ENCODE measurements at regions not wholly inside any gene's neighbourhood (a gene's known extent, or its start where the extent isn't known, plus 50 kb on each side); places are given as distances from the start of the nearest gene placed in this dataset.
"Not testable (repeated sequence)": the region's sequence is repeated elsewhere in the genome, so short reads cannot be mapped to it uniquely, and the experiment has no call there.

- POLR2A ChIA-PET (ENCODE audit: low non-redundant PET); H3K27ac ChIP-seq (ENCODE audit: low read depth, low read length, poor library complexity, severe bottlenecking); BruUV-seq (replicated peaks): not testable (repeated sequence)
These were observed 76.8 kb upstream of the NBPF11 start for GRCh38 chr1:148228846-148229245.

GRCh38 chr1:148222399-148223159 is 70.5 kb upstream of the NBPF11 start:
- H3K36me3 ChIP-seq (ENCODE audit: insufficient read depth, low read length, poor library complexity, severe bottlenecking); H3K9me3 ChIP-seq (ENCODE audit: low read depth, low read length, poor library complexity, severe bottlenecking); CTCF ChIA-PET; H3K4me1 ChIP-seq (ENCODE audit: insufficient read depth, low read length, poor library complexity, severe bottlenecking); DNase-seq (ENCODE audit: low spot score); intact Hi-C loops (cut with micrococcal nuclease; ENCODE audit: unreplicated experiment); H3K4me3 ChIP-seq (ENCODE audit: low read depth, low read length, poor library complexity, severe bottlenecking); H3K27me3 ChIP-seq (replicated peaks; ENCODE audit: insufficient read depth, low read depth, low read length, poor library complexity); BruUV-seq (replicated peaks); H3K27ac ChIP-seq (ENCODE audit: low read depth, low read length, poor library complexity, severe bottlenecking); POLR2A ChIA-PET (ENCODE audit: low non-redundant PET): not testable (repeated sequence)

More at GRCh38 chr1:148228846-148229245, 76.8 kb upstream of the NBPF11 start:
- H3K4me1 ChIP-seq (ENCODE audit: insufficient read depth, low read length, poor library complexity, severe bottlenecking); CTCF ChIA-PET; H3K4me3 ChIP-seq (ENCODE audit: low read depth, low read length, poor library complexity, severe bottlenecking); DNase-seq (ENCODE audit: low spot score); H3K27me3 ChIP-seq (replicated peaks; ENCODE audit: insufficient read depth, low read depth, low read length, poor library complexity); intact Hi-C loops (cut with micrococcal nuclease; ENCODE audit: unreplicated experiment); H3K36me3 ChIP-seq (ENCODE audit: insufficient read depth, low read length, poor library complexity, severe bottlenecking); H3K9me3 ChIP-seq (ENCODE audit: low read depth, low read length, poor library complexity, severe bottlenecking): not testable (repeated sequence)

DNA sequence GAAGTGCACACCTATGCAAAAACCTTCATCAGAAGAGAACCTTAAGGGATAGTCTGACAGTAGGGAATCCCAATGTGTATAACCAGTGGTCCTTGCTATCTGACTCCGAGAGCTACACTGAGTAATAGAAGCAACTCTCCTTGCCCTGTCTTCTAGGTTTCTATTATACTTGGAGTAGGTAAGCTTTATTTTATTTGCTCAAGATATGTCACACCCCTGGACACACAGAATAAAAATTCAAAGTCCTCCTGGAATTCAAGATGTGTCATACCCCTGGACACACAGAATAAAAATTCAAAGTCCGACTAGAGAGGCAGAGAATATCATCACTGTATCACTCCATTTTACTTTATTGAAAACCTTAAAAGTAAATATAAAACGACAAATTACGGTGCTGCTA is 69.5 kb upstream of the NBPF11 start:
- H3K27ac ChIP-seq (ENCODE audit: low read depth, low read length, poor library complexity, severe bottlenecking); POLR2A ChIA-PET (ENCODE audit: low non-redundant PET); H3K4me3 ChIP-seq (ENCODE audit: low read depth, low read length, poor library complexity, severe bottlenecking); H3K4me1 ChIP-seq (ENCODE audit: insufficient read depth, low read length, poor library complexity, severe bottlenecking); DNase-seq (ENCODE audit: low spot score); intact Hi-C loops (cut with micrococcal nuclease; ENCODE audit: unreplicated experiment); H3K36me3 ChIP-seq (ENCODE audit: insufficient read depth, low read length, poor library complexity, severe bottlenecking); H3K27me3 ChIP-seq (replicated peaks; ENCODE audit: insufficient read depth, low read depth, low read length, poor library complexity); BruUV-seq (replicated peaks); H3K9me3 ChIP-seq (ENCODE audit: low read depth, low read length, poor library complexity, severe bottlenecking); CTCF ChIA-PET: not testable (repeated sequence)

- H3K36me3 ChIP-seq (ENCODE audit: insufficient read depth, low read length, poor library complexity, severe bottlenecking); H3K9me3 ChIP-seq (ENCODE audit: low read depth, low read length, poor library complexity, severe bottlenecking); H3K4me3 ChIP-seq (ENCODE audit: low read depth, low read length, poor library complexity, severe bottlenecking); H3K27ac ChIP-seq (ENCODE audit: low read depth, low read length, poor library complexity, severe bottlenecking); H3K4me1 ChIP-seq (ENCODE audit: insufficient read depth, low read length, poor library complexity, severe bottlenecking); intact Hi-C loops (cut with micrococcal nuclease; ENCODE audit: unreplicated experiment); H3K27me3 ChIP-seq (replicated peaks; ENCODE audit: insufficient read depth, low read depth, low read length, poor library complexity); BruUV-seq (replicated peaks); DNase-seq (ENCODE audit: low spot score); POLR2A ChIA-PET (ENCODE audit: low non-redundant PET); CTCF ChIA-PET: not testable (repeated sequence)
These were observed 67.1 kb upstream of the NBPF11 start for GRCh38 chr1:148219229-148219628.

- intact Hi-C loops (cut with micrococcal nuclease; ENCODE audit: unreplicated experiment); BruUV-seq (replicated peaks); POLR2A ChIA-PET (ENCODE audit: low non-redundant PET): not testable (repeated sequence)
These were observed 59.1 kb upstream of the NBPF11 start for GRCh38 chr1:148211191-148211590.

GRCh38 chr1:148210624-148211023 is 58.5 kb upstream of the NBPF11 start:
- H3K27ac ChIP-seq (ENCODE audit: low read depth, low read length, poor library complexity, severe bottlenecking); POLR2A ChIA-PET (ENCODE audit: low non-redundant PET); DNase-seq (ENCODE audit: low spot score); H3K36me3 ChIP-seq (ENCODE audit: insufficient read depth, low read length, poor library complexity, severe bottlenecking); H3K9me3 ChIP-seq (ENCODE audit: low read depth, low read length, poor library complexity, severe bottlenecking); H3K4me3 ChIP-seq (ENCODE audit: low read depth, low read length, poor library complexity, severe bottlenecking); intact Hi-C loops (cut with micrococcal nuclease; ENCODE audit: unreplicated experiment); CTCF ChIA-PET; BruUV-seq (replicated peaks); H3K27me3 ChIP-seq (replicated peaks; ENCODE audit: insufficient read depth, low read depth, low read length, poor library complexity); H3K4me1 ChIP-seq (ENCODE audit: insufficient read depth, low read length, poor library complexity, severe bottlenecking): not testable (repeated sequence)

More at GRCh38 chr1:148211191-148211590, 59.1 kb upstream of the NBPF11 start:
- H3K36me3 ChIP-seq (ENCODE audit: insufficient read depth, low read length, poor library complexity, severe bottlenecking); H3K9me3 ChIP-seq (ENCODE audit: low read depth, low read length, poor library complexity, severe bottlenecking); H3K27ac ChIP-seq (ENCODE audit: low read depth, low read length, poor library complexity, severe bottlenecking); H3K4me3 ChIP-seq (ENCODE audit: low read depth, low read length, poor library complexity, severe bottlenecking); DNase-seq (ENCODE audit: low spot score); H3K4me1 ChIP-seq (ENCODE audit: insufficient read depth, low read length, poor library complexity, severe bottlenecking); H3K27me3 ChIP-seq (replicated peaks; ENCODE audit: insufficient read depth, low read depth, low read length, poor library complexity); CTCF ChIA-PET: not testable (repeated sequence)

- H3K9me3 ChIP-seq (ENCODE audit: low read depth, low read length, poor library complexity, severe bottlenecking); H3K36me3 ChIP-seq (ENCODE audit: insufficient read depth, low read length, poor library complexity, severe bottlenecking); intact Hi-C loops (cut with micrococcal nuclease; ENCODE audit: unreplicated experiment); H3K27ac ChIP-seq (ENCODE audit: low read depth, low read length, poor library complexity, severe bottlenecking); CTCF ChIA-PET; BruUV-seq (replicated peaks); DNase-seq (ENCODE audit: low spot score); POLR2A ChIA-PET (ENCODE audit: low non-redundant PET); H3K27me3 ChIP-seq (replicated peaks; ENCODE audit: insufficient read depth, low read depth, low read length, poor library complexity); H3K4me3 ChIP-seq (ENCODE audit: low read depth, low read length, poor library complexity, severe bottlenecking); H3K4me1 ChIP-seq (ENCODE audit: insufficient read depth, low read length, poor library complexity, severe bottlenecking): not testable (repeated sequence)
These were observed 58.1 kb upstream of the NBPF11 start for GRCh38 chr1:148210166-148210565.

GRCh38 chr1:148202013-148202412 is 49.9 kb upstream of the NBPF11 start:
- H3K9me3 ChIP-seq (ENCODE audit: low read depth, low read length, poor library complexity, severe bottlenecking); CTCF ChIA-PET; H3K27ac ChIP-seq (ENCODE audit: low read depth, low read length, poor library complexity, severe bottlenecking); POLR2A ChIA-PET (ENCODE audit: low non-redundant PET); H3K4me3 ChIP-seq (ENCODE audit: low read depth, low read length, poor library complexity, severe bottlenecking); intact Hi-C loops (cut with micrococcal nuclease; ENCODE audit: unreplicated experiment); H3K36me3 ChIP-seq (ENCODE audit: insufficient read depth, low read length, poor library complexity, severe bottlenecking); BruUV-seq (replicated peaks); H3K4me1 ChIP-seq (ENCODE audit: insufficient read depth, low read length, poor library complexity, severe bottlenecking); DNase-seq (ENCODE audit: low spot score); H3K27me3 ChIP-seq (replicated peaks; ENCODE audit: insufficient read depth, low read depth, low read length, poor library complexity): not testable (repeated sequence)
